ENCODE measurements at regions not wholly inside any gene's neighbourhood (a gene's known extent, or its start where the extent isn't known, plus 50 kb on each side); places are given as distances from the start of the nearest gene placed in this dataset.

DNA sequence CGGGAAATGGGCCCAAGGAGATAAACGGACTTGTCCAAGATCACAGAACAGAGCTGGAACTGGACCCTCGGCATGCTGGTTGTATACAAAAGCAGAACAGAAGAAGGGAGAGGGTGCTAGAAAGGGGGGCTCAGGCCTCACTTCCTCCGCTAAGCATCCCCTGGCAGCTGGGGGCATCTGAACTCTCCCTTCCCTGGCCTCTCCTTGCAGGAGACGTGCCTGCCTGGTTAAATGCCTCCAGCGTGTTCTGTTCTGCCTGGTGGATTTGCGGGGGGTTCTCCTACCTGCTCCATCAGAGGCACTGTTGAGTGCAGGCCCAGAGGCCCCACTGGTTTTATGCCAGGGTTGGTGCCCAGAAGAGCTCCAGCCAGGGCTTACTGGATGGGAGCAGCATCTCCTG lies 124.7 kb downstream of the ZFP36L2 start:
- peak overlapping the region in 1 of 2 donors; percentile 60 for H3K4me3 ChIP-seq (ENCODE audit: low read depth in 1 of 2, low read length in 2 of 2)
- H3K9me3 ChIP-seq (ENCODE audit: low read length), result no peaks in the 10 kb centered on the region
- no peaks in the 10 kb centered on the region for H3K36me3 ChIP-seq (ENCODE audit: insufficient read depth, low read length)
- H3K27me3 ChIP-seq (ENCODE audit: control insufficient read depth in 1 of 2, insufficient read depth in 2 of 2, low read length in 2 of 2), result no peaks in the 10 kb centered on the region
- peaks cover 41% of the 10 kb centered on the region for H3K4me1 ChIP-seq (ENCODE audit: insufficient read depth, low read length)
- peak overlapping the region; percentile 65 for H3K27ac ChIP-seq (ENCODE audit: low read depth, low read length)
- H3K9ac ChIP-seq (ENCODE audit: low read length), result peak overlapping the region; percentile 28

DNA sequence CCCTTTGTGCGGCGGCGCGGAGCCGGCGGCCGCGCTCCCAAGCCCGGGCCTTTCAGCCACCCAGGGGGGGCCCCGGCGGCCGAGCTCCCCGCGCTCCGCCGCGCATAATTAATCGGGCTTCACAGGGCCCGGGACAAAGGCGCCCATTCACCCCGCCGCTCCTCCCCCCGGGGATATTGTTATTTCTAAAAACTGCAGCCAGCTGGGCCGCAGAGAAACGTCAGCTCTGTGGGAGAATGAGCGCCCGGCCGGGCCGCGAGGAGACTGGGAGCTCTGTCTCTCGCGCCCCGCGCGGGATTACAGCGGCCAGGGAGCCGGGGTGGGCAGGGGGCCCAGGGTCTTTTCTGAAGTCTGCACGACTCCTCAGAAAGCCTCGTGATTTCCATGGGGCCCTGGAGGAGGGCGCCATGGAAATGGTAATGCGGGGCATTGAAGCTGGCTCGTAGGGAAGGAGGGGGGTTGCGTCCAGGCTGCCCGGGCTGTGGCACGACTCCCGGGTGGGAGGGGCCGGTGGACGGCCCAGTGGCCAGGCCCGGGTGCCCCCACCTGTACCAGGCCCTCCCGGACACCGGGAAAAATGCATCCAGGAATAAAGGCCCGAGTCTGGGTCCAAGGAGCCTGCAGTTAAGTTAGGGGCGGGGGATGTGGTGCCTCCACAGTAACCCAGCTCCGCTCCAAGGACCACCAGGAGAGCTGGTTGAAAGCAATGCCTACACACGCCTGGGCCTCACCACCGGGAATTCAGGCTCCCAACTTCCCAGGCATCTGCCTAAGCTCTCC lies 125.3 kb downstream of the ZFP36L2 start:
- Histone ChIP-seq H3K27me3 (ENCODE audit: control insufficient read depth in 1 of 2, insufficient read depth in 2 of 2, low read length in 2 of 2) (no peaks in the 10 kb centered on the region), H3K4me1 (ENCODE audit: insufficient read depth, low read length) (peaks cover 34% of the 10 kb centered on the region)

DNA sequence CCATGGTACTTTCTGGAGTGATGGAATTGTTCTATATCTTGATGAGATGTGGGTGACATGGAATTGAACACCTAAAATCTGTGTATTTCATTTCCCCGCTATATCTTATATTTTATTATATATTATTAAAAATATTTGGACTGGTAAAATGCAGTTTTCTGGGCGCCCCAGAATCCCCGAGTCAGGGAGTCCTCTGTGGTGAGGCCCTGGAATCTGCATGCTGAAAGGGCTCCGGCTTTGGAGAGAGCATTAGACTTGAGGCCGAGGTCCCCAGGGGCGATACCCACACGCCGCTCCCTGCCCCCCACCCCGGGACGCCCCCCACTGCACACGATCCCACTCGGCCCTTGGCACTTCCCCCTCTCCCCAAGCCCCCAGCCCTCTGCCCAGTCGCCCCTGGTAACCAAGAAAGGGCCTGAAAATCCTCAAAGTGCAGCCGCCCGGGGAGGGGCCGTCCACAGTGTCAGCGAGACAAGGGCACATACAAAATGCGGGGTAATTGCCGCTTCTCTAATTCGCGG lies 126.0 kb downstream of the ZFP36L2 start:
- peaks cover 28% of the 10 kb centered on the region for H3K4me1 ChIP-seq (ENCODE audit: insufficient read depth, low read length)
- H3K4me3 ChIP-seq (ENCODE audit: low read depth in 1 of 2, low read length in 2 of 2), result peak overlapping the region; percentile 54 to 60
- no peaks in the 10 kb centered on the region for H3K9me3 ChIP-seq (ENCODE audit: low read length)
- no peaks in the 10 kb centered on the region for H3K27me3 ChIP-seq (ENCODE audit: control insufficient read depth in 1 of 2, insufficient read depth in 2 of 2, low read length in 2 of 2)
- H3K36me3 ChIP-seq (ENCODE audit: insufficient read depth, low read length), result no peaks in the 10 kb centered on the region
- peak overlapping the region; percentile 65 for H3K27ac ChIP-seq (ENCODE audit: low read depth, low read length)
- no peak overlapping the region for H3K9ac ChIP-seq (ENCODE audit: low read length)

More for the DNA sequence above, 125.3 kb downstream of the ZFP36L2 start:
- H3K4me3 ChIP-seq (ENCODE audit: low read depth in 1 of 2, low read length in 2 of 2), result peak overlapping the region; percentile 54 to 60
- peak overlapping the region; percentile 65 for H3K27ac ChIP-seq (ENCODE audit: low read depth, low read length)
- H3K9ac ChIP-seq (ENCODE audit: low read length), result peak overlapping the region; percentile 28
- H3K9me3 ChIP-seq (ENCODE audit: low read length), result no peaks in the 10 kb centered on the region
- H3K36me3 ChIP-seq (ENCODE audit: insufficient read depth, low read length), result no peaks in the 10 kb centered on the region

DNA sequence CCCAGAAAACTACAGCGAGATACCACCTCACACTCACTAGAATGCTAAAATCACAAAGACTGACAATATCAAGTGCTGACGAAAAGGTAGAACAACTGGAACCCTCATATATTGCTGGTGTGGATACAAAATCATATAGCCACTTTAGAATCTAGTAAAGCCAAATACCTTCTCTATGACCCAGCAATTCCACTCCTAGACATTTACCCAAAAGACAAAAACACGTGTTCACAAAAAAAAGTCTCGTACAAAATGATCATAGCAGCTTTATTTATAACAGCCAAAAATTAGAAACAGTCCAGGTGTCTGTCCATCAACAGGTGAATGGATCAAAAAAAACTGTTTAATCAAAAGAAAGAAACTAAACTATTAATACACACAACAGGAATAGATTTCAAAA lies 126.6 kb downstream of the ZFP36L2 start:
- no peaks in the 10 kb centered on the region for H3K9me3 ChIP-seq (ENCODE audit: low read length)
- H3K36me3 ChIP-seq (ENCODE audit: insufficient read depth, low read length), result no peaks in the 10 kb centered on the region
- H3K4me3 ChIP-seq (ENCODE audit: low read depth in 1 of 2, low read length in 2 of 2), result no peak overlapping the region
- peaks cover 21% of the 10 kb centered on the region for H3K4me1 ChIP-seq (ENCODE audit: insufficient read depth, low read length)
- no peak overlapping the region for H3K9ac ChIP-seq (ENCODE audit: low read length)
- no peak overlapping the region for H3K27ac ChIP-seq (ENCODE audit: low read depth, low read length)
- H3K27me3 ChIP-seq (ENCODE audit: control insufficient read depth in 1 of 2, insufficient read depth in 2 of 2, low read length in 2 of 2), result no peaks in the 10 kb centered on the region

DNA sequence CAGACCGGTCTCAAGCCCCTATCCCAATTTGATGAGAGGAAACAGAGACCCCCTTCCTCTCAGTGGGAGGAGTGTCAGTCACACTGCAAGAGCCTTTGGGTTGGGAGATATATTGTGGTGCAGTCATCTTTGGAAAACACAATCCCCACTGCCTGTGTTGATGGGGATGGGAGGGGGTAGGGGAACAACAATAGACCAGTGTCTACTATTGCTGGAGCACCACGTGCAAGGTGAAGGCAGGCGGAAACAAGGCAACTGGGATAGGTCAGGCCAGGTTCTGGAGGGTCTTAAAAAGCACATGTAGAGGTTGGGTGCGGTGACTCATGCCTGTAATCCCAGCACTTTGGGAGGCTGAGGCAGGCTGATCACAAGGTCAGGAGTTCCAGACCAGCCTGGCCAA lies 127.9 kb downstream of the ZFP36L2 start:
- Histone ChIP-seq H3K4me3 (ENCODE audit: low read depth in 1 of 2, low read length in 2 of 2) (no peak overlapping the region), H3K9ac (ENCODE audit: low read length) (no peak overlapping the region), H3K27ac (ENCODE audit: low read depth, low read length) (no peak overlapping the region), H3K36me3 (ENCODE audit: insufficient read depth, low read length) (no peaks in the 10 kb centered on the region), H3K4me1 (ENCODE audit: insufficient read depth, low read length) (peaks cover 18% of the 10 kb centered on the region), H3K9me3 (ENCODE audit: low read length) (no peaks in the 10 kb centered on the region), H3K27me3 (ENCODE audit: control insufficient read depth in 1 of 2, insufficient read depth in 2 of 2, low read length in 2 of 2) (no peaks in the 10 kb centered on the region)

DNA sequence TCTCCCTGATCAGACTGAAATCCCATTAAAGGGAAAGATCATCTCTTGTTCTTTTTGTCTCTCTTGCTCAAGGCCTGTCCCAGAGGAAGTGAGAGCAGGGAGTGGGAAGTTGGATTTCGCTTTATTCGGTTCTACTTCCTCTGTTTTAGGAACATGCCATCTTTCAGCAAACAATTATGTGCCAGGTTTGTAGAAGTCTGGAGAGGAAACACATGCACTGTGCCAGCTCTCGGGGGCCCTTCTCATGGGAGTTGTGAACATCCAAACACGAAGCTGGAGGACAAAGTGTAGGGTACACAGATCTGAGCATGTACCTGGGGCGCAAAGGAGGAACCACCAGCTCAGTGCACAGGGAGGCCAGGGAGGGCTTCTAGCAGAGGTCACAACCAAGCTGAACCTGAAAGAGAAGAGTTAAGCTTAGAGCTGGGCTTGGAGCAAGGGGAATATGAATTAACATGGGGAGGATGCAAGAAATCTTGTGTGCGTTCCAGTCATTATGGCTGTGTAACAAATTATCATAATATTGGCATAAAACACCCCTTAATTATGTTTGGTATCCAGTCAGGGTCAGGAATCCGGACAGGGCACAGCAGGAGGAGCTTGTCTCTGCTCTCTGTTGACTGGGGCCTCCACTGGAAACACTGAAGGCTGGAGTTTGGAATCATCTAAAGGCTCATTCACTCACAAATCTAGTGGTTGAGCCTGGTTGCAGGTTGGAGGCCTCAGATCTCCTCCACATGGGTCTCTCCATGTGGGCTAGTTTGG lies 128.6 kb downstream of the ZFP36L2 start:
- H3K9ac ChIP-seq (ENCODE audit: low read length), result no peak overlapping the region
- H3K9me3 ChIP-seq (ENCODE audit: low read length), result no peaks in the 10 kb centered on the region
- no peaks in the 10 kb centered on the region for H3K36me3 ChIP-seq (ENCODE audit: insufficient read depth, low read length)
- H3K27me3 ChIP-seq (ENCODE audit: control insufficient read depth in 1 of 2, insufficient read depth in 2 of 2, low read length in 2 of 2), result no peaks in the 10 kb centered on the region
- no peak overlapping the region for H3K27ac ChIP-seq (ENCODE audit: low read depth, low read length)
- H3K4me1 ChIP-seq (ENCODE audit: insufficient read depth, low read length), result peaks cover 15% of the 10 kb centered on the region
- H3K4me3 ChIP-seq (ENCODE audit: low read depth in 1 of 2, low read length in 2 of 2), result no peak overlapping the region

DNA sequence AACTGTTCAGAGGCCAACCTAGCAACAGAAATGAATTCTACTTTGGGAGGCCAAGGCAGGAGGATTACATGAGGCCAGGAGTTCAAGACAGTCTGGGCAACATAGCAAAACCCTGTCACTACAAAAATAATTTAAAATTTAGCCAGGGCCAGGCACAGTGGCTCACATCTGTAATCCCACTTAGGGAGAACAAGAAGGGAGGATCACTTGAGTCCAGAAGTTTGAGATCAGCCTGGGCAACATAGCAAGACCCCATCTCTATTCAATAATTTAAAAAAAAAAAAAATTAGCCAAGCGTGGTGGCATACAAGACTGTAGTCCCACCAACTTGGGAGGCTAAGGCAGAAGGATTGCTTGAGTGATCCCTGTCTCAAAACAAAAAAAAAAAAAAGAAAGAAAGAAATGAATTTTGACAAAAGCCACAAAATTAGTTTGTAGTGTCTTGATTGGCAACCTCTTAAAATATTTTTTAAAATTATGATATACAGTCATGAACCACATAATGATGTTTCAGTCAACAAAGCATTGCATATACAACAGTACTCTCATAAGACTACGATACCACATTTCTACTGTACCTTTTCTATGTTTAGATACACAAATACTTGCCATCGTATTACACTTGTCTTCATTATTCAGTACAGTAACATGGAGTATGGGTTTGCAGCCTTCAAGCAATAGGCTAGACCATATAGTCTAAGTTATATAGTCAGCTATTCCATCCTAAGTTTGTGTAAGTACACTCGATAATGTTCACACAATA lies 130.7 kb downstream of the ZFP36L2 start:
- Histone ChIP-seq H3K4me1 (ENCODE audit: insufficient read depth, low read length) (no peaks in the 10 kb centered on the region), H3K27me3 (ENCODE audit: control insufficient read depth in 1 of 2, insufficient read depth in 2 of 2, low read length in 2 of 2) (no peaks in the 10 kb centered on the region), H3K9ac (ENCODE audit: low read length) (no peak overlapping the region), H3K27ac (ENCODE audit: low read depth, low read length) (no peak overlapping the region), H3K9me3 (ENCODE audit: low read length) (no peaks in the 10 kb centered on the region), H3K36me3 (ENCODE audit: insufficient read depth, low read length) (no peaks in the 10 kb centered on the region), H3K4me3 (ENCODE audit: low read depth in 1 of 2, low read length in 2 of 2) (no peak overlapping the region)

DNA sequence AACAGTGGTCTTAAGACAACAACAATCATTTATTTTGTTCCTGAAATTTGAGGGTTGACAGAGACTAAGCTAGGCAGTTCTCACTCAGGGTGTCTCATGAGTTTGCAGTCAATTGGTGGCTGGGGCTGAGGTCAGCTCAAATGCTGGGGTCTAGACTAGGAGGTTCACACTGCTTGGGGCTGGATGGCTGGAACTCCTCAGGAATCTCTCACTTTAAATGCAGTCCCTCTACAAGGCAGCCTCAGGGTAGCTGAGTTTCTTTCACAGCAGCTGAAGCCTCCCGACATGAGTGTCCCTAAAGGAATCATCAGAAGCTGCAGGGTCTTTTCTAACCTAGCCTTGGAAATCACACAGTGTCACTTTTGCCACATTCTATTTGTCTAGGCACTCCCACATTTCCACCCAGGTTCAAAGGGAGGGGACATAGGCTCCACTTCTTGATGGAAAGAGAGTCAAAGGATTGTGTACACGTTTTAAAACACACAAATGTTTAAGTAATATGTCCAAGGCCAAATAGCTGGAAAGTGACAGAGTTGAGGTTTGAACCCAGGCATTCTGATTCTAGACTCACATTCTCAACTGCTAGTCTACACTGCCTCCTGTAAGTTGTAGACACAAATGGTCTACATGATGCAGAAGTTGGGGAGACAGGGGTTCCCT lies 133.8 kb downstream of the ZFP36L2 start:
- H3K27me3 ChIP-seq (ENCODE audit: control insufficient read depth in 1 of 2, insufficient read depth in 2 of 2, low read length in 2 of 2), result no peaks in the 10 kb centered on the region
- H3K9ac ChIP-seq (ENCODE audit: low read length), result no peak overlapping the region
- H3K4me3 ChIP-seq (ENCODE audit: low read depth in 1 of 2, low read length in 2 of 2), result no peak overlapping the region
- peaks cover 10% of the 10 kb centered on the region for H3K4me1 ChIP-seq (ENCODE audit: insufficient read depth, low read length)
- no peaks in the 10 kb centered on the region for H3K36me3 ChIP-seq (ENCODE audit: insufficient read depth, low read length)
- no peak overlapping the region for H3K27ac ChIP-seq (ENCODE audit: low read depth, low read length)
- H3K9me3 ChIP-seq (ENCODE audit: low read length), result no peaks in the 10 kb centered on the region

DNA sequence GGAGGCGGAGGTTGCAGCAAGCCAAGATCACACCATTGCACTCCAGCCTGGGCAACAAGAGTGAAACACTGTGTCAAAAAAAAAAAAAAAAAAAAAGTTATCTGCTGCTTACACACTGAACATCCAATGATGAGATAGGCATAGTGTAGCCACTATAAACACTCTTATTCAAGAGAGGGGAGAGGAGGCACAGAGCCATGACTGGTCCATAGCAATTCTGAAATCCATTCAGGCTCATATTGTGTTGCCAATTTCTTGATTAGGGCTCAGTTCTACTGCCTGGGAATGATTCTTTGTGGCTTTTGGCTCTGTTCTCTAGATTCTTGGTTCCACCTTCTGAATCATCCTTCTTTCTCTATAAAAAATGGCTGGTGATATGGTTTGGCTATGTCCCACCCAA lies 136.1 kb downstream of the ZFP36L2 start:
- no peak overlapping the region for H3K27ac ChIP-seq (ENCODE audit: low read depth, low read length)
- no peak overlapping the region for H3K4me3 ChIP-seq (ENCODE audit: low read depth in 1 of 2, low read length in 2 of 2)
- H3K4me1 ChIP-seq (ENCODE audit: insufficient read depth, low read length), result peaks cover 33% of the 10 kb centered on the region
- no peaks in the 10 kb centered on the region for H3K27me3 ChIP-seq (ENCODE audit: control insufficient read depth in 1 of 2, insufficient read depth in 2 of 2, low read length in 2 of 2)
- H3K9me3 ChIP-seq (ENCODE audit: low read length), result no peaks in the 10 kb centered on the region
- H3K9ac ChIP-seq (ENCODE audit: low read length), result no peak overlapping the region
- no peaks in the 10 kb centered on the region for H3K36me3 ChIP-seq (ENCODE audit: insufficient read depth, low read length)

DNA sequence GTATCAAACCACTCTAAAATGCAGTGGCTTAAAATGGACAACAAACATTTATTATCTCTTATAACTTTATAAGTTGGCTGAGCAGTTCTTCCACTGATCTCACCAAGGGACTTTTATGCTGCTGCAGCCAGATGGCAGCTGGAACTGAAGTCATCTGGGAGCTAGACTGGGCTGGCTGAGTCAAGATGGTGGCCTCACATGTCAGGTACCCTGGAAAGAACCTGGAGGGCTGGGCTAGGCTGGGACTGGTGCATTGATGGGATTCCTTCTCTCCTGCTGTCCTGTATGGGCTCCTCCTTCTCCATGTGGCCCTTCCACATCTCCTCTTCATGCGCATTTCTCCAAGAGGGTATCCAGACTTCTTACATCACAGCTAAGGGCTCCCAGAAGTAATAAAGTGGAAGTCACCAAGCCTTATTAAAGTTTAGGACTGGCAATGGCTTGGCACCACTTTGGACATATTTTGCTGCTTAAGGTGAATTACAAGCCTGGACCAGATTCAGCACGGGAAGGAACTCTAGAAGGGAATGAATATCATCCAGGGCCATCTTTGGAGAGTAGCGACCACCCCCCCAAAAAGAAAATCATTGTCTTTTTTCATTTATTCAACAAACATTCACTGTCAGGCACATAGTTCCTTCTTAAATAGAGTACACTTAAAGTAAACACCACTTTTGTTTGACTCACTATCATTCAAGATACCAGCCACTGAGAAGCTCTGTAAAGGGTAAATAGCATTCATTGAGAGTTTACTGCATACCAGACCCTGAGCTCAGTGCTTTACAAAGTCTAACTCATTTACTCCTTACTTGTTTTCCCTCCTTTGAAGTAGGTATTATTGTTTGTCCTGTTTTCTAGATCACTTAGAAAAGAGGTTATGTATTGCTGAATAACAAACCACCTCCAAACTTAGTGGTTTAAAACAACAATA lies 138.0 kb downstream of the ZFP36L2 start:
- no peaks in the 10 kb centered on the region for H3K36me3 ChIP-seq (ENCODE audit: insufficient read depth, low read length)
- no peaks in the 10 kb centered on the region for H3K27me3 ChIP-seq (ENCODE audit: control insufficient read depth in 1 of 2, insufficient read depth in 2 of 2, low read length in 2 of 2)
- H3K4me3 ChIP-seq (ENCODE audit: low read depth in 1 of 2, low read length in 2 of 2), result no peak overlapping the region
- H3K27ac ChIP-seq (ENCODE audit: low read depth, low read length), result no peak overlapping the region
- H3K4me1 ChIP-seq (ENCODE audit: insufficient read depth, low read length), result peaks cover 52% of the 10 kb centered on the region
- no peak overlapping the region for H3K9ac ChIP-seq (ENCODE audit: low read length)
- no peaks in the 10 kb centered on the region for H3K9me3 ChIP-seq (ENCODE audit: low read length)

All from muscle layer of colon (tissue), 2 donors.